GM12878 (cell line): ENCODE measurements at regions not wholly inside any gene's neighbourhood (a gene's known extent, or its start where the extent isn't known, plus 50 kb on each side); places are given as distances from the start of the nearest gene placed in this dataset.

Source experiments
- BRCA1 ChIP-seq: IDR thresholded peaks from 2 replicates; pipeline ENCODE4 v1.6.1; 2011; ENCODE audit warnings: low read depth, low read length, improper control_type of control experiment
- CTCF ChIP-seq, 3 experiments: IDR thresholded peaks in 2 of 3; conservative IDR thresholded peaks in 1 of 3; 2 replicates each; pipeline ENCODE4 v1.5.1; 2011; ENCODE audit warnings: low read depth in 3 of 3, low read length in 3 of 3, mild to moderate bottlenecking in 3 of 3, control low read depth in 2 of 3, moderate library complexity in 2 of 3, inconsistent platforms in 1 of 3, mixed read lengths in 1 of 3; ENCODE audit not compliant: control insufficient read depth in 2 of 3, insufficient read depth in 1 of 3; ENCODE audit errors: extremely low read depth in 1 of 3
- ESRRA ChIP-seq: IDR thresholded peaks from 2 replicates; pipeline ENCODE4 v1.6.1; 2012; ENCODE audit warnings: mild to moderate bottlenecking, low read length, improper control_type of control experiment
- EZH2 ChIP-seq: IDR thresholded peaks from 2 replicates; pipeline ENCODE4 v1.6.1; 2012; ENCODE audit warnings: low read depth, mild to moderate bottlenecking, control low read depth, inconsistent platforms, low read length, borderline replicate concordance; ENCODE audit not compliant: control insufficient read depth
- POLR2AphosphoS5 ChIP-seq: IDR thresholded peaks from 2 replicates; pipeline ENCODE4 v1.6.1; 2011; ENCODE audit warnings: mild to moderate bottlenecking, low read length, inconsistent platforms
- SREBF2 ChIP-seq: IDR thresholded peaks from 2 replicates; pipeline ENCODE4 v1.6.1; 2012; ENCODE audit warnings: mild to moderate bottlenecking, low read length

- TF ChIP-seq EZH2: no peak
- TF ChIP-seq CTCF (IDR thresholded peaks at IDR 0.05 in 2 of 3, conservative IDR thresholded peaks at IDR 0.05 in 1 of 3; ENCODE audit: control insufficient read depth in 2 of 3, extremely low read depth in 1 of 3, insufficient read depth in 1 of 3, low read depth in 3 of 3, low read length in 3 of 3): no peak
- TF ChIP-seq BRCA1: no peak
- TF ChIP-seq ESRRA: no peak
- TF ChIP-seq POLR2AphosphoS5: no peak
- no peak for TF ChIP-seq SREBF2
Measured at GRCh38 chrX:94162971-94163370, 489.0 kb downstream of the FAM133A start.
